Mesodermal cell (in vitro differentiated cells): ENCODE measurements at regions not wholly inside any gene's neighbourhood (a gene's known extent, or its start where the extent isn't known, plus 50 kb on each side); places are given as distances from the start of the nearest gene placed in this dataset.

Experiments used
- H3K27ac ChIP-seq: 2 replicates; pipeline ENCODE4 v1.7.0; 2013; ENCODE audit warnings: mild to moderate bottlenecking, low read depth, low read length, moderate library complexity; ENCODE audit not compliant: severe bottlenecking
- H3K36me3 ChIP-seq: 2 replicates; pipeline ENCODE4 v1.7.1; 2013; ENCODE audit warnings: mild to moderate bottlenecking, low read length, moderate library complexity; ENCODE audit not compliant: control insufficient read depth, insufficient read depth
- H3K4me1 ChIP-seq: one replicate; pipeline ENCODE4 v1.7.1; 2013; ENCODE audit warnings: mild to moderate bottlenecking, low read length; ENCODE audit not compliant: insufficient read depth, control insufficient read depth, poor library complexity, severe bottlenecking
- H3K4me3 ChIP-seq: 2 replicates; pipeline ENCODE4 v1.7.0; 2013; ENCODE audit warnings: low read length, control low read depth, mild to moderate bottlenecking; ENCODE audit not compliant: insufficient read depth, poor library complexity, severe bottlenecking; ENCODE audit errors: extremely low read depth
- H3K9me3 ChIP-seq: 2 replicates; pipeline ENCODE4 v1.7.1; 2013; ENCODE audit warnings: mild to moderate bottlenecking, low read length, moderate library complexity; ENCODE audit not compliant: control insufficient read depth
- WGBS, 2 experiments: methylation state at CpG; one replicate each; pipeline ENCODE4 v1.1.5; 2013; ENCODE audit warnings: missing lambda C conversion rate in 2 of 2; ENCODE audit not compliant: insufficient coverage in 2 of 2; 5-methylcytosine and 5-hydroxymethylcytosine counted together

DNA sequence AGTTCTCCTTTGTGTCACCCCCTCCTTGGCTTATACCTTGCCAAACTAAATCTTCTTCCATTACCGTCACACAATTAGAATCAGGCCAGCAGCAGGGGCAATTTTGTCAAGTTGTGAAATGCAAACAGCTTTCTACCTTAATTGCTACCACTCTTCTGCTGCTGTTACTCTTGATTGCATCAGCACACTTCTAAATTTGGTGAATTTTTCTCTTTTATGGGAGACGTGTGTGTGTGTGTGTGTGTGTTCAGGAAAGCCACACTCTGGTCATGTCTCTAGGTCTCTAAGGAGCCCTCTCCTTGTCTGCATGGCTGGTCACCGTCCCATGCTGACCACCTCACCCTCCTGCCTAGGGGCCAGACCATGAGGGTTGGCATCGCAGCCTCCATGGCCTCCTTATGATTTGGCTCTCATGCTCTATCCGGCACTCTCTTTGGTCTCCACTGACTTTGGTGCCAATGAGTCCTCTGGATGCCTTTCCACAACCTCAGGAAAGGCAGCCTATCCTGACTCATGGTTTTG lies 87.7 kb downstream of the GATA6 start:
- no peak overlapping the region for H3K27ac ChIP-seq
- H3K9me3 ChIP-seq = peaks cover 7% of the 10 kb centered on the region
- WGBS, 2 experiments = 95 to 100% methylated on average over 4 of the region's 5 CpGs
- H3K4me3 ChIP-seq = no peak overlapping the region
- no peaks in the 10 kb centered on the region for H3K36me3 ChIP-seq
- H3K4me1 ChIP-seq = no peaks in the 10 kb centered on the region

DNA sequence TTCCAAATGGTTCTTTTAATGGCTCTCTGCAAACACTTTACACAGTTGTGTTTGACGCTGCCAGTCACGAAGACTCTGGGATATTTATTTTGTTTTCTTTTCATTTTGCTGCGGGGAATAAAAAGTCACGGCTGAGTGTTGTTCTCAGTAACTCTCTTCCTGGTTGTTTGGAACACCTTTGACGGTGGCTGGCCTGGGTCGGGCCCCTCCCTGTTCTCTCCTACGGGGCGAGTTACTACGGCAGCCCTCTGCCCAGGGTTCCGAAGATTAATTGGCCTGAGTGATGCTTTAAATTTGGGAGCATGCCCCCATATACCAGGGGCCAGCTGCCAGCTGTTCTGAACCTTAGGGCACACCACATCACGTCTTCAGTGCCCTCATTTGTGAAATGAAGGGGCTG lies 84.7 kb downstream of the GATA6 start:
- Histone ChIP-seq H3K4me3 (no peak overlapping the region), H3K36me3 (no peaks in the 10 kb centered on the region)
- WGBS, 2 experiments = 93 to 94% methylated on average over 5 to 9 of the region's 11 CpGs

GRCh38 chr18:22253676-22254075 lies 84.3 kb downstream of the GATA6 start:
- no peaks in the 10 kb centered on the region for H3K4me1 ChIP-seq
- no peak overlapping the region for H3K4me3 ChIP-seq
- H3K9me3 ChIP-seq = no peaks in the 10 kb centered on the region
- 77 to 80% methylated on average over 1 to 4 of the region's 9 CpGs for WGBS, 2 experiments
- H3K36me3 ChIP-seq = no peaks in the 10 kb centered on the region
- H3K27ac ChIP-seq = peak overlapping the region; percentile 7

More for the DNA sequence above, 84.7 kb downstream of the GATA6 start:
- Histone ChIP-seq H3K27ac (no peak overlapping the region), H3K4me1 (no peaks in the 10 kb centered on the region), H3K9me3 (no peaks in the 10 kb centered on the region)

DNA sequence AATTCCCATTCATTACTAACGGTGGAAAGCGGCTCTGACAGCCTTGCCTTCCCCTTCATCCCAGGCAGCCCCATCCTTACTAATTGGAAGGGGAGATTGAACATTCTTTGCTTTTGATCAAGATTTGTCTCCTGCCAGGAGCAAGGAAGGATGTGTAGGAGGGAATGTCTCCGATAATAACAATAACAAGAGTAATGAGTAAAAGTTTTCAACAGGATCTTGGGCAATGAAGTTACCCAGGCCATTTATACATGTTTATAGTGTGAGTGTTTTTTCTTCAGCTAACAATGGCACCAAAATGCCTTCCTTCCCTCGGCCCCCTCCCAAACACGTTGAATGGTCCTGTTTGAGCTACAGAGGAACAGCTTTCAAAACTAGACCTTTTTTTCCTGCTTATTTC lies 83.8 kb downstream of the GATA6 start:
- no peaks in the 10 kb centered on the region for H3K9me3 ChIP-seq
- H3K4me1 ChIP-seq = no peaks in the 10 kb centered on the region
- H3K36me3 ChIP-seq = no peaks in the 10 kb centered on the region
- no peak overlapping the region for H3K27ac ChIP-seq
- H3K4me3 ChIP-seq = no peak overlapping the region
- 100% methylated on average over 2 of the region's 5 CpGs; no CpG with 5 or more reads in 1 of the 2 experiments for WGBS, 2 experiments
